ENCODE measurements at regions not wholly inside any gene's neighbourhood (a gene's known extent, or its start where the extent isn't known, plus 50 kb on each side); places are given as distances from the start of the nearest gene placed in this dataset.

GRCh38 chr9:16196206-16196605 lies 643.4 kb downstream of the CCDC171 start:
- ChIA-PET CTCF (no interaction called here), POLR2A (no interaction called here)
- DNase-seq, result no peak
- Mint-ChIP-seq H3K27ac (no peak overlapping the region), H3K36me3 (no peaks in the 10 kb centered on the region), H3K27me3 (no peaks in the 10 kb centered on the region), H3K4me1 (ENCODE audit: low read depth) (no peaks in the 10 kb centered on the region), H3K9me3 (no peaks in the 10 kb centered on the region), H3K4me3 (no peak overlapping the region)
- intact Hi-C loops (cut with micrococcal nuclease), result no loop called here

- H3K27ac Mint-ChIP-seq, result no peak overlapping the region
- DNase-seq, result no peak
- no peaks in the 10 kb centered on the region for H3K36me3 Mint-ChIP-seq
- no peaks in the 10 kb centered on the region for H3K27me3 Mint-ChIP-seq
- no peaks in the 10 kb centered on the region for H3K9me3 Mint-ChIP-seq
- H3K4me1 Mint-ChIP-seq (ENCODE audit: low read depth), result no peaks in the 10 kb centered on the region
- H3K4me3 Mint-ChIP-seq, result no peak overlapping the region
- CTCF ChIA-PET, result no interaction called here
- intact Hi-C loops (cut with micrococcal nuclease), result no loop called here
- POLR2A ChIA-PET, result no interaction called here
Observed at GRCh38 chr9:16197578-16198370, 644.9 kb downstream of the CCDC171 start.

- no peak overlapping the region for H3K27ac Mint-ChIP-seq
- H3K27me3 Mint-ChIP-seq, result no peaks in the 10 kb centered on the region
- no peaks in the 10 kb centered on the region for H3K36me3 Mint-ChIP-seq
- no peaks in the 10 kb centered on the region for H3K4me1 Mint-ChIP-seq (ENCODE audit: low read depth)
- H3K9me3 Mint-ChIP-seq, result no peaks in the 10 kb centered on the region
- no peak overlapping the region for H3K4me3 Mint-ChIP-seq
- ChIA-PET POLR2A (no interaction called here), CTCF (interaction anchor here (0.7 kb wide), 1 partner anchor 393 kb away, joined by 3 read pairs; no protein-coding TSS in a partner anchor)
- no peak for DNase-seq
- intact Hi-C loops (cut with micrococcal nuclease), result no loop called here
Observed at GRCh38 chr9:16198996-16199395, 646.2 kb downstream of the CCDC171 start.

- intact Hi-C loops (cut with micrococcal nuclease), result no loop called here
- Mint-ChIP-seq H3K4me1 (ENCODE audit: low read depth) (no peaks in the 10 kb centered on the region), H3K27me3 (no peaks in the 10 kb centered on the region), H3K4me3 (no peak overlapping the region), H3K9me3 (no peaks in the 10 kb centered on the region), H3K27ac (no peak overlapping the region), H3K36me3 (no peaks in the 10 kb centered on the region)
- no peak for DNase-seq
- CTCF ChIA-PET, result interaction anchor here (0.7 kb wide), 1 partner anchor 1609 kb away, joined by 3 read pairs; no protein-coding TSS in a partner anchor
- POLR2A ChIA-PET, result no interaction called here
Observed at GRCh38 chr9:16202221-16202620, 649.4 kb downstream of the CCDC171 start.

- CTCF ChIA-PET, result interaction anchor here (0.7 kb wide), 1 partner anchor 1608 kb away, joined by 3 read pairs; no protein-coding TSS in a partner anchor
Observed at GRCh38 chr9:16202914-16203728, 650.3 kb downstream of the CCDC171 start.

GRCh38 chr9:16203729-16204573 lies 651.1 kb downstream of the CCDC171 start:
- ChIA-PET CTCF (no interaction called here), POLR2A (no interaction called here)
- no peaks in the 10 kb centered on the region for H3K9me3 Mint-ChIP-seq
- no peaks in the 10 kb centered on the region for H3K36me3 Mint-ChIP-seq
- no peak for DNase-seq
- no peaks in the 10 kb centered on the region for H3K27me3 Mint-ChIP-seq
- intact Hi-C loops (cut with micrococcal nuclease), result no loop called here
- no peak overlapping the region for H3K4me3 Mint-ChIP-seq
- no peak overlapping the region for H3K27ac Mint-ChIP-seq
- H3K4me1 Mint-ChIP-seq (ENCODE audit: low read depth), result no peaks in the 10 kb centered on the region

More at GRCh38 chr9:16202914-16203728, 650.3 kb downstream of the CCDC171 start:
- intact Hi-C loops (cut with micrococcal nuclease), result no loop called here
- POLR2A ChIA-PET, result no interaction called here
- no peaks in the 10 kb centered on the region for H3K36me3 Mint-ChIP-seq
- H3K27ac Mint-ChIP-seq, result no peak overlapping the region
- H3K4me3 Mint-ChIP-seq, result no peak overlapping the region
- H3K27me3 Mint-ChIP-seq, result no peaks in the 10 kb centered on the region
- H3K9me3 Mint-ChIP-seq, result no peaks in the 10 kb centered on the region
- no peaks in the 10 kb centered on the region for H3K4me1 Mint-ChIP-seq (ENCODE audit: low read depth)
- DNase-seq, result no peak

- POLR2A ChIA-PET, result no interaction called here
- Mint-ChIP-seq H3K27me3 (no peaks in the 10 kb centered on the region), H3K4me1 (ENCODE audit: low read depth) (no peaks in the 10 kb centered on the region), H3K9me3 (no peaks in the 10 kb centered on the region), H3K27ac (no peak overlapping the region), H3K36me3 (no peaks in the 10 kb centered on the region), H3K4me3 (no peak overlapping the region)
- no peak for DNase-seq
- CTCF ChIA-PET, result no interaction called here
- intact Hi-C loops (cut with micrococcal nuclease), result no loop called here
Observed at GRCh38 chr9:16205455-16205854, 652.6 kb downstream of the CCDC171 start.

- H3K36me3 Mint-ChIP-seq, result no peaks in the 10 kb centered on the region
- no peaks in the 10 kb centered on the region for H3K9me3 Mint-ChIP-seq
- H3K27ac Mint-ChIP-seq, result no peak overlapping the region
- no peak for DNase-seq
- H3K4me3 Mint-ChIP-seq, result no peak overlapping the region
- ChIA-PET CTCF (no interaction called here), POLR2A (no interaction called here)
- intact Hi-C loops (cut with micrococcal nuclease), result no loop called here
- H3K27me3 Mint-ChIP-seq, result no peaks in the 10 kb centered on the region
- no peaks in the 10 kb centered on the region for H3K4me1 Mint-ChIP-seq (ENCODE audit: low read depth)
Observed at GRCh38 chr9:16206518-16206917, 653.7 kb downstream of the CCDC171 start.

GRCh38 chr9:16207161-16207560 lies 654.3 kb downstream of the CCDC171 start:
- DNase-seq, result no peak
- no peak overlapping the region for H3K27ac Mint-ChIP-seq
- H3K4me3 Mint-ChIP-seq, result no peak overlapping the region
- ChIA-PET POLR2A (no interaction called here), CTCF (no interaction called here)
- intact Hi-C loops (cut with micrococcal nuclease), result no loop called here
- H3K27me3 Mint-ChIP-seq, result no peaks in the 10 kb centered on the region
- no peaks in the 10 kb centered on the region for H3K36me3 Mint-ChIP-seq
- H3K9me3 Mint-ChIP-seq, result no peaks in the 10 kb centered on the region
- no peaks in the 10 kb centered on the region for H3K4me1 Mint-ChIP-seq (ENCODE audit: low read depth)

- CTCF ChIA-PET, result no interaction called here
- Mint-ChIP-seq H3K4me3 (no peak overlapping the region), H3K36me3 (no peaks in the 10 kb centered on the region)
Observed at GRCh38 chr9:16210440-16210839, 657.6 kb downstream of the CCDC171 start.

GRCh38 chr9:16211946-16212345 lies 658.5 kb downstream of the BNC2 start:
- Mint-ChIP-seq H3K27ac (no peak overlapping the region), H3K36me3 (no peaks in the 10 kb centered on the region), H3K4me1 (ENCODE audit: low read depth) (no peaks in the 10 kb centered on the region), H3K27me3 (no peaks in the 10 kb centered on the region), H3K4me3 (no peak overlapping the region), H3K9me3 (no peaks in the 10 kb centered on the region)
- DNase-seq, result no peak
- ChIA-PET POLR2A (interaction anchor here (0.8 kb wide), 1 partner anchor 1693 kb away, joined by 3 read pairs; no protein-coding TSS in a partner anchor), CTCF (no interaction called here)
- intact Hi-C loops (cut with micrococcal nuclease), result no loop called here

More at GRCh38 chr9:16210440-16210839, 657.6 kb downstream of the CCDC171 start:
- H3K4me1 Mint-ChIP-seq (ENCODE audit: low read depth), result no peaks in the 10 kb centered on the region
- POLR2A ChIA-PET, result no interaction called here
- intact Hi-C loops (cut with micrococcal nuclease), result no loop called here
- H3K9me3 Mint-ChIP-seq, result no peaks in the 10 kb centered on the region
- no peak for DNase-seq
- no peaks in the 10 kb centered on the region for H3K27me3 Mint-ChIP-seq
- H3K27ac Mint-ChIP-seq, result no peak overlapping the region

Measured in activated CD4-positive, alpha-beta memory T cell treated with anti-CD3 and anti-CD28 coated beads for 36 hours (primary cell).